HEK293 (cell line): ENCODE measurements at regions not wholly inside any gene's neighbourhood (a gene's known extent, or its start where the extent isn't known, plus 50 kb on each side); places are given as distances from the start of the nearest gene placed in this dataset.

ENCODE experiments used
- CTCF ChIA-PET: fragments of 350-600 bp; formaldehyde crosslinking; extraction: SDS; loops from one replicate; lab custom pipeline; 2021; ENCODE audit warnings: antibody characterized with exemption; lab: Yijun Ruan, JAX
- POLR2A ChIA-PET: fragments of 300-600 bp; formaldehyde crosslinking; extraction: SDS; loops from one replicate; lab custom pipeline; 2020; ENCODE audit warnings: antibody characterized with exemption, inconsistent platforms; lab: Yijun Ruan, JAX
- H3K27ac ChIP-seq: fragments of 200-500 bp; sonication (Bioruptor generic); 2 replicates; pipeline ENCODE4 v1.5.1; 2014; ENCODE audit warnings: low read depth, low read length, control low read depth, inconsistent platforms; ENCODE audit errors: extremely low read depth
- H3K36me3 ChIP-seq, 2 experiments: fragments of 200-500 bp in 1 of 2; sonication (Bioruptor generic) in 1 of 2; 1 replicate in 1 of 2; 2 replicates in 1 of 2; pipeline ENCODE4 v1.5.1; 2014 to 2017; ENCODE audit warnings: inconsistent platforms in 2 of 2, low read length in 2 of 2; ENCODE audit not compliant: control insufficient read depth in 2 of 2, insufficient read depth in 1 of 2
- H3K4me1 ChIP-seq: fragments of 200-500 bp; sonication (Bioruptor generic); 2 replicates; pipeline ENCODE4 v1.5.1; 2014; ENCODE audit warnings: mild to moderate bottlenecking, low read length, inconsistent platforms; ENCODE audit not compliant: control insufficient read depth, insufficient read depth
- H3K4me3 ChIP-seq: 2 replicates; pipeline ENCODE4 v1.5.1; 2011; ENCODE audit warnings: low read depth, mild to moderate bottlenecking, control low read depth, low read length, moderate library complexity
- H3K9me3 ChIP-seq: fragments of 200-500 bp; sonication (Bioruptor generic); 2 replicates; pipeline ENCODE4 v1.5.1; 2014; ENCODE audit warnings: low read depth, low read length, inconsistent platforms; ENCODE audit not compliant: control insufficient read depth, insufficient read depth
- BCL11B ChIP-seq: fragments of 450-650 bp; formaldehyde crosslinking; IDR thresholded peaks from 2 replicates; pipeline ENCODE4 v1.5.1; 2016; ENCODE audit warnings: low read depth, missing biosample characterization, missing genetic modification characterization
- KLF8 ChIP-seq: fragments of 450-650 bp; formaldehyde crosslinking; IDR thresholded peaks from 2 replicates; pipeline ENCODE4 v1.5.1; 2016; ENCODE audit warnings: missing biosample characterization, missing genetic modification characterization
- ZBTB20 ChIP-seq: fragments of 450-650 bp; formaldehyde crosslinking; IDR thresholded peaks from 2 replicates; pipeline ENCODE4 v1.5.1; 2016; ENCODE audit warnings: missing biosample characterization, missing genetic modification characterization
- ZBTB21 ChIP-seq: fragments of 450-650 bp; formaldehyde crosslinking; IDR thresholded peaks from 2 replicates; pipeline ENCODE4 v1.5.1; 2017; ENCODE audit warnings: missing biosample characterization, missing genetic modification characterization
- ZFP41 ChIP-seq: fragments of 450-650 bp; formaldehyde crosslinking; IDR thresholded peaks from 2 replicates; pipeline ENCODE4 v1.5.1; 2016; ENCODE audit warnings: missing biosample characterization, missing genetic modification characterization, borderline replicate concordance
- ZNF10 ChIP-seq: fragments of 450-650 bp; formaldehyde crosslinking; IDR thresholded peaks from 2 replicates; pipeline ENCODE4 v1.5.1; 2017; ENCODE audit warnings: missing biosample characterization, missing genetic modification characterization
- ZNF114 ChIP-seq: fragments of 450-650 bp; formaldehyde crosslinking; IDR thresholded peaks from 2 replicates; pipeline ENCODE4 v1.5.0; 2017; ENCODE audit warnings: missing biosample characterization, missing genetic modification characterization
- ZNF133 ChIP-seq: fragments of 450-650 bp; formaldehyde crosslinking; IDR thresholded peaks from 2 replicates; pipeline ENCODE4 v1.5.1; 2016; ENCODE audit warnings: missing biosample characterization, missing genetic modification characterization
- ZNF335 ChIP-seq: fragments of 450-650 bp; formaldehyde crosslinking; conservative IDR thresholded peaks from 2 replicates; pipeline ENCODE4 v1.5.1; 2016; ENCODE audit warnings: missing biosample characterization, missing genetic modification characterization
- ZNF350 ChIP-seq: fragments of 450-650 bp; formaldehyde crosslinking; IDR thresholded peaks from 2 replicates; pipeline ENCODE4 v1.5.0; 2017; ENCODE audit warnings: missing biosample characterization, mild to moderate bottlenecking, missing genetic modification characterization
- ZNF37A ChIP-seq: fragments of 450-650 bp; IDR thresholded peaks from 2 replicates; pipeline ENCODE4 v1.5.1; 2018; ENCODE audit warnings: missing biosample characterization, missing genetic modification characterization
- ZNF391 ChIP-seq: fragments of 450-650 bp; formaldehyde crosslinking; IDR thresholded peaks from 2 replicates; pipeline ENCODE4 v1.5.1; 2016; ENCODE audit warnings: low read depth, missing biosample characterization, missing genetic modification characterization, borderline replicate concordance
- ZNF501 ChIP-seq: fragments of 450-650 bp; formaldehyde crosslinking; IDR thresholded peaks from 2 replicates; pipeline ENCODE4 v1.5.1; 2016; ENCODE audit warnings: missing biosample characterization, missing genetic modification characterization
- ZNF549 ChIP-seq: fragments of 450-650 bp; IDR thresholded peaks from 2 replicates; pipeline ENCODE4 v1.5.1; 2018; ENCODE audit warnings: missing biosample characterization, missing genetic modification characterization, mild to moderate bottlenecking, inconsistent platforms, moderate library complexity
- ZNF596 ChIP-seq: fragments of 450-650 bp; IDR thresholded peaks from 2 replicates; pipeline ENCODE4 v1.5.0; 2018; ENCODE audit warnings: missing biosample characterization, mild to moderate bottlenecking, missing genetic modification characterization, moderate library complexity
- ZNF600 ChIP-seq: fragments of 450-650 bp; formaldehyde crosslinking; IDR thresholded peaks from 2 replicates; pipeline ENCODE4 v1.5.1; 2016; ENCODE audit warnings: missing biosample characterization, missing genetic modification characterization
- ZNF664 ChIP-seq: fragments of 450-650 bp; formaldehyde crosslinking; IDR thresholded peaks from 2 replicates; pipeline ENCODE4 v1.5.1; 2016; ENCODE audit warnings: missing biosample characterization, missing genetic modification characterization
- ZNF701 ChIP-seq: fragments of 450-650 bp; formaldehyde crosslinking; IDR thresholded peaks from 2 replicates; pipeline ENCODE4 v1.5.1; 2016; ENCODE audit warnings: missing biosample characterization, missing genetic modification characterization
- ZNF837 ChIP-seq: fragments of 450-650 bp; formaldehyde crosslinking; IDR thresholded peaks from 2 replicates; pipeline ENCODE4 v1.5.1; 2016; ENCODE audit warnings: missing biosample characterization, missing genetic modification characterization
- TF ChIP-seq, protein P1 (sequence below): fragments of 450-650 bp; formaldehyde crosslinking; IDR thresholded peaks from 2 replicates; pipeline ENCODE4 v1.5.1; 2016; ENCODE audit warnings: missing biosample characterization, missing genetic modification characterization
- TF ChIP-seq, protein P2 (sequence below): fragments of 450-650 bp; formaldehyde crosslinking; IDR thresholded peaks from 2 replicates; pipeline ENCODE4 v1.5.1; 2016; ENCODE audit warnings: missing biosample characterization, missing genetic modification characterization
- TF ChIP-seq, protein P3 (sequence below): fragments of 450-650 bp; formaldehyde crosslinking; conservative IDR thresholded peaks from 2 replicates; pipeline ENCODE4 v1.5.1; 2016; ENCODE audit warnings: low read depth, missing biosample characterization, missing genetic modification characterization
- TF ChIP-seq, protein P4 (sequence below): fragments of 450-650 bp; formaldehyde crosslinking; IDR thresholded peaks from 2 replicates; pipeline ENCODE4 v1.5.1; 2017; ENCODE audit warnings: missing biosample characterization, missing genetic modification characterization
- TF ChIP-seq, protein P5 (sequence below): fragments of 450-650 bp; formaldehyde crosslinking; IDR thresholded peaks from 2 replicates; pipeline ENCODE4 v1.5.1; 2016; ENCODE audit warnings: missing biosample characterization, missing genetic modification characterization
- TF ChIP-seq, protein P6 (sequence below): fragments of 450-650 bp; formaldehyde crosslinking; IDR thresholded peaks from 2 replicates; pipeline ENCODE4 v1.5.1; 2017; ENCODE audit warnings: missing biosample characterization, missing genetic modification characterization

DNA sequence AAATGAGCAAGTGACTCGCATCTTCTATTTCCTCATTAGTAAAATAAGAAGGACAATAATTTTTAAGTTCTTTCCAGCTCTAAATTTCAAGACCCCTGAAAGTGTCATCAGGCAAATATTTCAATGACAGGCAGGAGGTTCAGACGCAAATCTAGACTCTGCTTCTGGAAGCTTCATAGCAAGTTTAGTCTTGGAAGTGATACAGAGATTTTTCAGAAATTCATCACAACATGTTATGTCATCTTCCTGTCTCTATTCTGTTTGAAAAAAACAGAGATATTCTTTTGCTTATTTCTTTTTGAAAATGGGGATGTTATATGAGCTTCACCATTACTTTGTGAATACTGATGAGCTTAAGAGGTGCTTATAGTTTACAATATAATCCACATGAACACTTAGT is 74.0 kb downstream of the C3orf85 start:
- POLR2A ChIA-PET: no interaction called here
- TF ChIP-seq, protein P1, sequence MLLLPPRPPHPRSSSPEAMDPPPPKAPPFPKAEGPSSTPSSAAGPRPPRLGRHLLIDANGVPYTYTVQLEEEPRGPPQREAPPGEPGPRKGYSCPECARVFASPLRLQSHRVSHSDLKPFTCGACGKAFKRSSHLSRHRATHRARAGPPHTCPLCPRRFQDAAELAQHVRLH (tag by site-specific recombination): no peak
- no peak for TF ChIP-seq ZNF837 (tag by site-specific recombination)
- no peak for TF ChIP-seq ZNF596 (tag by site-specific recombination)
- TF ChIP-seq ZNF391 (tag by site-specific recombination): no peak
- TF ChIP-seq, protein P2, sequence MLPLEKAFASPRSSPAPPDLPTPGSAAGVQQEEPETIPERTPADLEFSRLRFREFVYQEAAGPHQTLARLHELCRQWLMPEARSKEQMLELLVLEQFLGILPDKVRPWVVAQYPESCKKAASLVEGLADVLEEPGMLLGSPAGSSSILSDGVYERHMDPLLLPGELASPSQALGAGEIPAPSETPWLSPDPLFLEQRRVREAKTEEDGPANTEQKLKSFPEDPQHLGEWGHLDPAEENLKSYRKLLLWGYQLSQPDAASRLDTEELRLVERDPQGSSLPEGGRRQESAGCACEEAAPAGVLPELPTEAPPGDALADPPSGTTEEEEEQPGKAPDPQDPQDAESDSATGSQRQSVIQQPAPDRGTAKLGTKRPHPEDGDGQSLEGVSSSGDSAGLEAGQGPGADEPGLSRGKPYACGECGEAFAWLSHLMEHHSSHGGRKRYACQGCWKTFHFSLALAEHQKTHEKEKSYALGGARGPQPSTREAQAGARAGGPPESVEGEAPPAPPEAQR (tag by site-specific recombination): no peak
- TF ChIP-seq, protein P3, sequence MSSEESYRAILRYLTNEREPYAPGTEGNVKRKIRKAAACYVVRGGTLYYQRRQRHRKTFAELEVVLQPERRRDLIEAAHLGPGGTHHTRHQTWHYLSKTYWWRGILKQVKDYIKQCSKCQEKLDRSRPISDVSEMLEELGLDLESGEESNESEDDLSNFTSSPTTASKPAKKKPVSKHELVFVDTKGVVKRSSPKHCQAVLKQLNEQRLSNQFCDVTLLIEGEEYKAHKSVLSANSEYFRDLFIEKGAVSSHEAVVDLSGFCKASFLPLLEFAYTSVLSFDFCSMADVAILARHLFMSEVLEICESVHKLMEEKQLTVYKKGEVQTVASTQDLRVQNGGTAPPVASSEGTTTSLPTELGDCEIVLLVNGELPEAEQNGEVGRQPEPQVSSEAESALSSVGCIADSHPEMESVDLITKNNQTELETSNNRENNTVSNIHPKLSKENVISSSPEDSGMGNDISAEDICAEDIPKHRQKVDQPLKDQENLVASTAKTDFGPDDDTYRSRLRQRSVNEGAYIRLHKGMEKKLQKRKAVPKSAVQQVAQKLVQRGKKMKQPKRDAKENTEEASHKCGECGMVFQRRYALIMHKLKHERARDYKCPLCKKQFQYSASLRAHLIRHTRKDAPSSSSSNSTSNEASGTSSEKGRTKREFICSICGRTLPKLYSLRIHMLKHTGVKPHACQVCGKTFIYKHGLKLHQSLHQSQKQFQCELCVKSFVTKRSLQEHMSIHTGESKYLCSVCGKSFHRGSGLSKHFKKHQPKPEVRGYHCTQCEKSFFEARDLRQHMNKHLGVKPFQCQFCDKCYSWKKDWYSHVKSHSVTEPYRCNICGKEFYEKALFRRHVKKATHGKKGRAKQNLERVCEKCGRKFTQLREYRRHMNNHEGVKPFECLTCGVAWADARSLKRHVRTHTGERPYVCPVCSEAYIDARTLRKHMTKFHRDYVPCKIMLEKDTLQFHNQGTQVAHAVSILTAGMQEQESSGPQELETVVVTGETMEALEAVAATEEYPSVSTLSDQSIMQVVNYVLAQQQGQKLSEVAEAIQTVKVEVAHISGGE (tag by site-specific recombination): no peak
- TF ChIP-seq ZNF37A (tag by site-specific recombination): no peak
- no peak for TF ChIP-seq KLF8 (tag by site-specific recombination)
- no peak for TF ChIP-seq ZNF701
- TF ChIP-seq ZNF549 (tag by site-specific recombination): no peak
- no peak for TF ChIP-seq ZNF600 (tag by site-specific recombination)
- no peak for TF ChIP-seq ZNF335 (tag by site-specific recombination)
- no peak for TF ChIP-seq ZNF664
- TF ChIP-seq, protein P4, sequence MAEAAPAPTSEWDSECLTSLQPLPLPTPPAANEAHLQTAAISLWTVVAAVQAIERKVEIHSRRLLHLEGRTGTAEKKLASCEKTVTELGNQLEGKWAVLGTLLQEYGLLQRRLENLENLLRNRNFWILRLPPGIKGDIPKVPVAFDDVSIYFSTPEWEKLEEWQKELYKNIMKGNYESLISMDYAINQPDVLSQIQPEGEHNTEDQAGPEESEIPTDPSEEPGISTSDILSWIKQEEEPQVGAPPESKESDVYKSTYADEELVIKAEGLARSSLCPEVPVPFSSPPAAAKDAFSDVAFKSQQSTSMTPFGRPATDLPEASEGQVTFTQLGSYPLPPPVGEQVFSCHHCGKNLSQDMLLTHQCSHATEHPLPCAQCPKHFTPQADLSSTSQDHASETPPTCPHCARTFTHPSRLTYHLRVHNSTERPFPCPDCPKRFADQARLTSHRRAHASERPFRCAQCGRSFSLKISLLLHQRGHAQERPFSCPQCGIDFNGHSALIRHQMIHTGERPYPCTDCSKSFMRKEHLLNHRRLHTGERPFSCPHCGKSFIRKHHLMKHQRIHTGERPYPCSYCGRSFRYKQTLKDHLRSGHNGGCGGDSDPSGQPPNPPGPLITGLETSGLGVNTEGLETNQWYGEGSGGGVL (tag by site-specific recombination): no peak
- no peak for TF ChIP-seq ZNF10
- H3K36me3 ChIP-seq: no peaks in the 10 kb centered on the region
- CTCF ChIA-PET: interaction anchor here (0.6 kb wide), 2 partner anchors 49 to 548 kb away, joined by 3 to 4 read pairs; no protein-coding TSS in a partner anchor
- no peak overlapping the region for H3K4me3 ChIP-seq
- no peak overlapping the region for H3K27ac ChIP-seq
- H3K9me3 ChIP-seq: no peaks in the 10 kb centered on the region
- H3K4me1 ChIP-seq: no peaks in the 10 kb centered on the region

DNA sequence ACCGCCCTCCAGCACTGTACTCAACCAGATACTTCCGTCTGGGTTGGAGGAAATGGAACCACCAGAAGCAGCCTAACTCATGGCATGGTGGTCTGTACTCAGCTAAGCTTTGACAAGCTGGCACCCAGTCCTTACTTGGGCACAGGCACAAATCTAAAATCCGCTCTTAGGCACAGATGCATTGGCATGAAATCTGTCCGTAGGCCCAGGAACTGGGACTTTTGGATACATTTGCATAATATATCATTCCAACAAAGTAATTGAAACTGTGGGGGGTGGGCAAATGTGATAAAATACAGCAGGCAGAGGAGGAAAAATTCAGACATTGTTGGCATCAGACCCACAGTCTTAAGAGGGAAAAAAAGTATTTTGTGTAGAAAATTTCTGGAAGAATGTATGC is 75.4 kb downstream of the C3orf85 start:
- ChIA-PET POLR2A (no interaction called here), CTCF (no interaction called here)
- Histone ChIP-seq H3K27ac (no peak overlapping the region), H3K4me3 (no peak overlapping the region), H3K4me1 (no peaks in the 10 kb centered on the region), H3K36me3 (no peaks in the 10 kb centered on the region), H3K9me3 (no peaks in the 10 kb centered on the region)
- no peak for TF ChIP-seq ZNF350
- no peak for TF ChIP-seq ZNF837 (tag by site-specific recombination)
- TF ChIP-seq BCL11B (tag by site-specific recombination): no peak
- no peak for TF ChIP-seq ZFP41
- TF ChIP-seq, protein P5, sequence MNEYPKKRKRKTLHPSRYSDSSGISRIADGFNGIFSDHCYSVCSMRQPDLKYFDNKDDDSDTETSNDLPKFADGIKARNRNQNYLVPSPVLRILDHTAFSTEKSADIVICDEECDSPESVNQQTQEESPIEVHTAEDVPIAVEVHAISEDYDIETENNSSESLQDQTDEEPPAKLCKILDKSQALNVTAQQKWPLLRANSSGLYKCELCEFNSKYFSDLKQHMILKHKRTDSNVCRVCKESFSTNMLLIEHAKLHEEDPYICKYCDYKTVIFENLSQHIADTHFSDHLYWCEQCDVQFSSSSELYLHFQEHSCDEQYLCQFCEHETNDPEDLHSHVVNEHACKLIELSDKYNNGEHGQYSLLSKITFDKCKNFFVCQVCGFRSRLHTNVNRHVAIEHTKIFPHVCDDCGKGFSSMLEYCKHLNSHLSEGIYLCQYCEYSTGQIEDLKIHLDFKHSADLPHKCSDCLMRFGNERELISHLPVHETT (tag by site-specific recombination): no peak
- no peak for TF ChIP-seq ZNF133 (tag by site-specific recombination)
- TF ChIP-seq ZBTB21 (tag by site-specific recombination): no peak
- TF ChIP-seq ZBTB20 (tag by site-specific recombination): no peak
- TF ChIP-seq, protein P6, sequence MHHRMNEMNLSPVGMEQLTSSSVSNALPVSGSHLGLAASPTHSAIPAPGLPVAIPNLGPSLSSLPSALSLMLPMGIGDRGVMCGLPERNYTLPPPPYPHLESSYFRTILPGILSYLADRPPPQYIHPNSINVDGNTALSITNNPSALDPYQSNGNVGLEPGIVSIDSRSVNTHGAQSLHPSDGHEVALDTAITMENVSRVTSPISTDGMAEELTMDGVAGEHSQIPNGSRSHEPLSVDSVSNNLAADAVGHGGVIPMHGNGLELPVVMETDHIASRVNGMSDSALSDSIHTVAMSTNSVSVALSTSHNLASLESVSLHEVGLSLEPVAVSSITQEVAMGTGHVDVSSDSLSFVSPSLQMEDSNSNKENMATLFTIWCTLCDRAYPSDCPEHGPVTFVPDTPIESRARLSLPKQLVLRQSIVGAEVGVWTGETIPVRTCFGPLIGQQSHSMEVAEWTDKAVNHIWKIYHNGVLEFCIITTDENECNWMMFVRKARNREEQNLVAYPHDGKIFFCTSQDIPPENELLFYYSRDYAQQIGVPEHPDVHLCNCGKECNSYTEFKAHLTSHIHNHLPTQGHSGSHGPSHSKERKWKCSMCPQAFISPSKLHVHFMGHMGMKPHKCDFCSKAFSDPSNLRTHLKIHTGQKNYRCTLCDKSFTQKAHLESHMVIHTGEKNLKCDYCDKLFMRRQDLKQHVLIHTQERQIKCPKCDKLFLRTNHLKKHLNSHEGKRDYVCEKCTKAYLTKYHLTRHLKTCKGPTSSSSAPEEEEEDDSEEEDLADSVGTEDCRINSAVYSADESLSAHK (tag by site-specific recombination): no peak
- TF ChIP-seq ZNF114 (tag by site-specific recombination): no peak
- TF ChIP-seq ZNF501: no peak
